ENCODE measurements at regions not wholly inside any gene's neighbourhood (a gene's known extent, or its start where the extent isn't known, plus 50 kb on each side); places are given as distances from the start of the nearest gene placed in this dataset.

DNA sequence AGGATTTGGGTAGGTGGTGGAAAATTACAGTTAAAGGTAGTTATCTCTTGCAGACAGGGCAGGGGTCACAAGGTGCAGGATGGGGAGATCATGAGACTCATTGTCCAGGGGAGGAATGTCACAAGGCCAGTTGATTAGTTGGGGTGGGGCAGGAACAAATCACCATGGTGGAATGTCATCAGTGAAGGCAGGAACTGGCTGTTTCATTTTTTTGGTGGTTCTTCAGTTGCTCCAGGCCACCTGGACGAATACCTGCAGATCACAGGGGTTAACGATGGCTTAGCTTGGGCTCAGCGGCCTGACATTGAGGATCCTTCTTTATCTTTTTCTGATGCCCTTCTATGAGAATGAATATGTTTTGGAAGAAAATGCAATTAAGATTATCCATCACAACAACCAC is 87.1 kb downstream of the KPNA2 start:
- no peaks in the 10 kb centered on the region for H3K4me1 ChIP-seq
- no peak for DNase-seq
- no peak for TF ChIP-seq POLR2A (IDR thresholded peaks at IDR 0.05)
- TF ChIP-seq, protein P1, sequence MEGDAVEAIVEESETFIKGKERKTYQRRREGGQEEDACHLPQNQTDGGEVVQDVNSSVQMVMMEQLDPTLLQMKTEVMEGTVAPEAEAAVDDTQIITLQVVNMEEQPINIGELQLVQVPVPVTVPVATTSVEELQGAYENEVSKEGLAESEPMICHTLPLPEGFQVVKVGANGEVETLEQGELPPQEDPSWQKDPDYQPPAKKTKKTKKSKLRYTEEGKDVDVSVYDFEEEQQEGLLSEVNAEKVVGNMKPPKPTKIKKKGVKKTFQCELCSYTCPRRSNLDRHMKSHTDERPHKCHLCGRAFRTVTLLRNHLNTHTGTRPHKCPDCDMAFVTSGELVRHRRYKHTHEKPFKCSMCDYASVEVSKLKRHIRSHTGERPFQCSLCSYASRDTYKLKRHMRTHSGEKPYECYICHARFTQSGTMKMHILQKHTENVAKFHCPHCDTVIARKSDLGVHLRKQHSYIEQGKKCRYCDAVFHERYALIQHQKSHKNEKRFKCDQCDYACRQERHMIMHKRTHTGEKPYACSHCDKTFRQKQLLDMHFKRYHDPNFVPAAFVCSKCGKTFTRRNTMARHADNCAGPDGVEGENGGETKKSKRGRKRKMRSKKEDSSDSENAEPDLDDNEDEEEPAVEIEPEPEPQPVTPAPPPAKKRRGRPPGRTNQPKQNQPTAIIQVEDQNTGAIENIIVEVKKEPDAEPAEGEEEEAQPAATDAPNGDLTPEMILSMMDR (IDR thresholded peaks at IDR 0.05) = no peak
- H3K4me3 ChIP-seq = no peak overlapping the region
- no peak overlapping the region for H3K27ac ChIP-seq
- no peaks in the 10 kb centered on the region for H3K27me3 ChIP-seq
- H3K36me3 ChIP-seq = peaks cover 0 to 39% (median 0%) of the 10 kb centered on the region in 3 donors
- no peaks in the 10 kb centered on the region for H3K9me3 ChIP-seq

DNA sequence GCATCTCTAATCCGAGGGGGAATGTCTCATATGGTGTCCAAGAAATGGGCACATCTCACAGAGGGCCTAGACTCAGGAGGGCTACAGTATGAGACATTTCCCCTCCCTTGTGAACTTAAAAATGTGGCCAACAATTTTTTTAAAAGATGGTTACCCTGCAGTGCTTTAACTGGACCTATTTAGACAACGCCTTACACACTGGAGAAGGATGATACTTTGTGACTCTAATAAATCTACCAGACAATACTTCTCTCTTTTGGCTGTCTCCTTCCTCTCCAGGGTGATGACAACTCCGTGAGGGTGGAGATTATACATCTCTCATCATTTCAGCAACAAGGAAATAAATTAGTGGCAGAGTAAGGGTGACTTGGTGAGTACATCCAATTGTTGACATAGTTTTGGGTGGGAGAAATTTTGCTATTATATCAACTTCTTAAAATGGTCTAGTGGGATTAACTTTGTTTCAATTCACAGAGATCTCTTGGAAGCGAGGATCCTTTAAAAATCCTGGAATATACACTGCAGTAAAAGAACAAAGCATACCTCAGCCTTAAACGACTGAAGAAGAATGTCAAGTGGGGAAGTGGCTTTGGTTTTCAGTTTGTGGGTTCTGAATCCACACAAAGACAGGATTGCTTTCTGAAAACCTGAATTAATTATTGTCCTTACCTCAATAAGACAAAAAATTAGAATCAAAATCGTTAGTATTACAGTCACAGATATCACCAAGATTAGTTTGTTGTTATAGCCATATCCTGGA is 89.8 kb downstream of the KPNA2 start:
- Histone ChIP-seq H3K36me3 (peaks cover 0 to 17% (median 0%) of the 10 kb centered on the region in 3 donors), H3K27me3 (no peaks in the 10 kb centered on the region), H3K27ac (no peak overlapping the region), H3K4me3 (no peak overlapping the region), H3K4me1 (no peaks in the 10 kb centered on the region), H3K9me3 (no peaks in the 10 kb centered on the region)
- DNase-seq = no peak
- no peak for TF ChIP-seq POLR2A (IDR thresholded peaks at IDR 0.05)
- TF ChIP-seq, protein P1 (IDR thresholded peaks at IDR 0.05) = no peak

DNA sequence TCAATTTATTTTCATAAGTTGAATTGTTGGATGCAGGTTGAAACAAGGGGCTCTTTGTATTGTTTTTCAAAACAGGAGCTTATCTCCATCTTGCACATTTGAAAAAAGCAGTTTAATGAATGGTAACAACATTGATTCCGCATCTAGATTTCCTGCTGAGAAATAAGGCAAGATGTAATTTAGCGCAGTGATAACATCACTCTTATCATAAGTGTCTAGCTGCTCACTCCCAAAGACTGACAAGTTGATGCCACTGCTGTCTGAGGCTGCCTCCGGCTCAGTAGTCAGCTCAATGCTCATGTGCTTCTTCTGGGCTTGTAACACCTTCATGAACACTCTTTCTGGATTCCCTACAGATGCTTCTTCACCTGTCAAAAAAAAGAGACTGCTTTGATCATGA is 92.4 kb downstream of the KPNA2 start:
- no peak overlapping the region for H3K27ac ChIP-seq
- no peak for DNase-seq
- H3K4me1 ChIP-seq = no peaks in the 10 kb centered on the region
- no peaks in the 10 kb centered on the region for H3K27me3 ChIP-seq
- H3K36me3 ChIP-seq = peaks cover 0 to 21% (median 0%) of the 10 kb centered on the region in 3 donors
- TF ChIP-seq, protein P1 (IDR thresholded peaks at IDR 0.05) = no peak
- TF ChIP-seq POLR2A (IDR thresholded peaks at IDR 0.05) = no peak
- H3K9me3 ChIP-seq = no peaks in the 10 kb centered on the region
- no peak overlapping the region for H3K4me3 ChIP-seq

- no peak for TF ChIP-seq POLR2A (IDR thresholded peaks at IDR 0.05)
- TF ChIP-seq, protein P1 (IDR thresholded peaks at IDR 0.05) = no peak
- no peak overlapping the region for H3K4me3 ChIP-seq
- DNase-seq = no peak
- no peak overlapping the region for H3K27ac ChIP-seq
- H3K36me3 ChIP-seq = peaks cover 0 to 28% (median 0%) of the 10 kb centered on the region in 3 donors
- no peaks in the 10 kb centered on the region for H3K27me3 ChIP-seq
- H3K9me3 ChIP-seq = no peaks in the 10 kb centered on the region
- no peaks in the 10 kb centered on the region for H3K4me1 ChIP-seq
Measured at GRCh38 chr17:68131456-68131855, 95.9 kb downstream of the KPNA2 start.

DNA sequence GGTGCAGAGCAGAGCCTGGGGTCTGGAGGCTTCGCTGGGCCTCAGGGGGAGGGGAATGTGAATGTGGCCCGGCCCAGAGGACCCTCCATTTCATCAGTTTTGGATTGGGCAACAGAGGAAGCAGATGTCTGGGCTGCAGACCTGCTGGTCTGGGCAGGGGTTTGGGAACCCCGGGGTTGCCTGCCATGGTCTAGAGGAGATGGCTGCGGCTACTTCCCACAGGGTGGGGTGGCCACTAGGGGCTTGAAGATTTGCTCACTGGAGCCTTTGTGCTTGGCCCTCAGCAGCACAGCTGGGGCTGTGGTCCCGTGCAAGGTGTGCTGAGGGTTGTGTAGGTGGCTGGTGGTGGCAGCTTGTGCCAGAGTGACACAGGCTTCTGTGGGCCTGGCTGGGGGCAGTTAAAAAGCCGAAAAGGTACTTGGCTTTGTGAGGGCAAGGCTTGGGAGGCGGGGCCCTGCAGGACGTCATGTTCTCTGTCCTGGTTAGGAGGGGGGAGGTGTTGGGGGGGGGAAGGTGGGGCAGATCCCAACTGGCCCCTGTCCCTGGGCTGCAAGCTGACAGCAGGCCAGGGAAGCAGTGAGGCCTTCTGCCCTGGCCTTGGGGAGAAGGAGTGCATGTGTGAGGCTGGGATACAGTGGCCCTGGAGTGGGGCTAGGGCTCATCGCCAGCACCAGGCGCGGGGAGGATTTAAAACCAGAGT is 98.0 kb downstream of the KPNA2 start:
- Histone ChIP-seq H3K27me3 (no peaks in the 10 kb centered on the region), H3K4me1 (no peaks in the 10 kb centered on the region), H3K4me3 (no peak overlapping the region), H3K9me3 (no peaks in the 10 kb centered on the region), H3K36me3 (peaks cover 0 to 26% (median 0%) of the 10 kb centered on the region in 3 donors), H3K27ac (no peak overlapping the region)
- no peak for TF ChIP-seq POLR2A (IDR thresholded peaks at IDR 0.05)
- TF ChIP-seq, protein P1 (IDR thresholded peaks at IDR 0.05) = no peak
- no peak for DNase-seq

All from Peyer's patch (tissue), 4 donors.